ENCODE measurements at regions not wholly inside any gene's neighbourhood (a gene's known extent, or its start where the extent isn't known, plus 50 kb on each side); places are given as distances from the start of the nearest gene placed in this dataset.

- peak; percentile 13 for DNase-seq
Observed at GRCh38 chr10:128318913-128319312, 192.7 kb upstream of the MKI67 start.

GRCh38 chr10:128322106-128322505 is 195.9 kb upstream of the MKI67 start:
- DNase-seq, result no peak

- DNase-seq, result no peak
Observed at GRCh38 chr10:128322950-128323349, 196.7 kb upstream of the MKI67 start.

GRCh38 chr10:128324058-128324827 is 198.0 kb upstream of the MKI67 start:
- peak; percentile 11 for DNase-seq

GRCh38 chr10:128325788-128326187 is 199.6 kb upstream of the MKI67 start:
- DNase-seq, result no peak

GRCh38 chr10:128326251-128326650 is 200.0 kb upstream of the MKI67 start:
- DNase-seq, result no peak

GRCh38 chr10:128326851-128327250 is 200.6 kb upstream of the MKI67 start:
- no peak for DNase-seq

- DNase-seq, result no peak
Observed at GRCh38 chr10:128336401-128336800, 210.2 kb upstream of the MKI67 start.

GRCh38 chr10:128337860-128338378 is 211.7 kb upstream of the MKI67 start:
- no peak for DNase-seq

- no peak for DNase-seq
Observed at GRCh38 chr10:128338951-128339350, 212.7 kb upstream of the MKI67 start.

- no peak for DNase-seq
Observed at GRCh38 chr10:128339753-128340152, 213.5 kb upstream of the MKI67 start.

GRCh38 chr10:128345353-128345752 is 219.1 kb upstream of the MKI67 start:
- no peak for DNase-seq

GRCh38 chr10:128360783-128361182 is 234.6 kb upstream of the MKI67 start:
- no peak for DNase-seq

GRCh38 chr10:128361487-128361886 is 235.3 kb upstream of the MKI67 start:
- no peak for DNase-seq

GRCh38 chr10:128362514-128362913 is 236.3 kb upstream of the MKI67 start:
- no peak for DNase-seq

GRCh38 chr10:128364631-128365030 is 238.4 kb upstream of the MKI67 start:
- no peak for DNase-seq

GRCh38 chr10:128365156-128365725 is 239.0 kb upstream of the MKI67 start:
- no peak for DNase-seq

- no peak for DNase-seq
Observed at GRCh38 chr10:128367807-128368206, 241.6 kb upstream of the MKI67 start.

- no peak for DNase-seq
Observed at GRCh38 chr10:128369101-128369650, 243.0 kb upstream of the MKI67 start.

- no peak for DNase-seq
Observed at GRCh38 chr10:128373071-128373749, 247.0 kb upstream of the MKI67 start.

- DNase-seq, result no peak
Observed at GRCh38 chr10:128373831-128374230, 247.6 kb upstream of the MKI67 start.

GRCh38 chr10:128375171-128375570 is 248.9 kb upstream of the MKI67 start:
- no peak for DNase-seq

- DNase-seq, result no peak
Observed at GRCh38 chr10:128377364-128377987, 251.3 kb upstream of the MKI67 start.
